H9 (cell line): ENCODE measurements at regions not wholly inside any gene's neighbourhood (a gene's known extent, or its start where the extent isn't known, plus 50 kb on each side); places are given as distances from the start of the nearest gene placed in this dataset.

Experiments used
- DNase-seq: peaks from one replicate; pipeline ENCODE4 v3.0.0-alpha.2; 2017
- H2AFZ ChIP-seq: one replicate; pipeline ENCODE4 v1.6.1; 2013; ENCODE audit warnings: mild to moderate bottlenecking, low read length, control low read depth, moderate library complexity
- H2AK5ac ChIP-seq: 2 replicates; pipeline ENCODE4 v1.6.1; 2013; ENCODE audit warnings: low read length, control low read depth, mixed read lengths; ENCODE audit not compliant: insufficient read length
- H2BK120ac ChIP-seq: one replicate; pipeline ENCODE4 v1.6.1; 2013; ENCODE audit warnings: low read depth, mild to moderate bottlenecking, low read length, control low read depth, inconsistent platforms; ENCODE audit not compliant: poor library complexity, severe bottlenecking
- H2BK12ac ChIP-seq: 2 replicates; pipeline ENCODE4 v1.6.1; 2013; ENCODE audit warnings: low read length, control low read depth, mixed read lengths, low read depth; ENCODE audit not compliant: insufficient read length
- H2BK15ac ChIP-seq: 2 replicates; pipeline ENCODE4 v1.6.1; 2013; ENCODE audit warnings: low read depth, low read length, control low read depth
- H2BK20ac ChIP-seq: one replicate; pipeline ENCODE4 v1.6.1; 2013; ENCODE audit warnings: low read depth, mild to moderate bottlenecking, low read length, control low read depth, inconsistent platforms; ENCODE audit not compliant: poor library complexity, severe bottlenecking
- H2BK5ac ChIP-seq: 2 replicates; pipeline ENCODE4 v1.6.1; 2013; ENCODE audit warnings: low read length, control low read depth, mixed read lengths; ENCODE audit not compliant: insufficient read length
- H3K14ac ChIP-seq: 2 replicates; pipeline ENCODE4 v1.6.1; 2013; ENCODE audit warnings: low read length, control low read depth; ENCODE audit not compliant: insufficient read depth
- H3K18ac ChIP-seq: 2 replicates; pipeline ENCODE4 v1.6.1; 2013; ENCODE audit warnings: low read depth, mild to moderate bottlenecking, mixed read lengths, low read length, control low read depth; ENCODE audit not compliant: insufficient read length
- H3K23ac ChIP-seq: 2 replicates; pipeline ENCODE4 v1.6.1; 2013; ENCODE audit warnings: low read length, control low read depth, mixed read lengths, low read depth; ENCODE audit not compliant: insufficient read length
- H3K23me2 ChIP-seq: 2 replicates; pipeline ENCODE4 v1.6.1; 2013; ENCODE audit warnings: low read depth, mild to moderate bottlenecking, mixed read lengths, low read length, control low read depth; ENCODE audit not compliant: insufficient read length, poor library complexity, severe bottlenecking
- H3K27ac ChIP-seq: 2 replicates; pipeline ENCODE4 v1.5.1; 2013; ENCODE audit warnings: low read length, control low read depth, mixed read lengths, low read depth; ENCODE audit not compliant: insufficient read length
- H3K27me3 ChIP-seq: 2 replicates; pipeline ENCODE4 v1.6.1; 2013; ENCODE audit warnings: low read length, control low read depth, inconsistent platforms; ENCODE audit not compliant: insufficient read depth
- H3K4ac ChIP-seq: 2 replicates; pipeline ENCODE4 v1.6.1; 2013; ENCODE audit warnings: low read depth, mild to moderate bottlenecking, control low read depth, inconsistent platforms, low read length, moderate library complexity
- H3K4me1 ChIP-seq: 2 replicates; pipeline ENCODE4 v1.6.1; 2013; ENCODE audit warnings: low read length, control low read depth, inconsistent platforms; ENCODE audit not compliant: insufficient read depth
- H3K4me2 ChIP-seq: 2 replicates; pipeline ENCODE4 v1.6.1; 2013; ENCODE audit warnings: low read length, control low read depth, mixed read lengths; ENCODE audit not compliant: insufficient read length, insufficient read depth
- H3K56ac ChIP-seq: 2 replicates; pipeline ENCODE4 v1.6.1; 2013; ENCODE audit warnings: low read depth, mild to moderate bottlenecking, mixed read lengths, low read length, control low read depth; ENCODE audit not compliant: insufficient read length
- H3K79me1 ChIP-seq: 2 replicates; pipeline ENCODE4 v1.6.1; 2013; ENCODE audit warnings: low read depth, mild to moderate bottlenecking, moderate library complexity, low read length, control low read depth, inconsistent platforms; ENCODE audit not compliant: insufficient read depth, poor library complexity, severe bottlenecking
- H3K79me2 ChIP-seq: 2 replicates; pipeline ENCODE4 v1.6.1; 2013; ENCODE audit warnings: low read length, control low read depth, inconsistent platforms; ENCODE audit not compliant: insufficient read depth
- H3K9ac ChIP-seq: 2 replicates; pipeline ENCODE4 v1.6.1; 2013; ENCODE audit warnings: low read length, control low read depth, mixed read lengths; ENCODE audit not compliant: insufficient read length; ENCODE audit errors: extremely low read depth
- H3K9me3 ChIP-seq: one replicate; pipeline ENCODE4 v1.6.1; 2013; ENCODE audit warnings: low read depth, low read length, inconsistent platforms; ENCODE audit not compliant: control insufficient read depth
- H3T11ph ChIP-seq: one replicate; pipeline ENCODE4 v1.6.1; 2013; ENCODE audit warnings: mild to moderate bottlenecking, low read length, control low read depth, inconsistent platforms
- H4K20me1 ChIP-seq: one replicate; pipeline ENCODE4 v1.6.1; 2013; ENCODE audit not compliant: control insufficient read depth, insufficient read length, insufficient read depth
- H4K5ac ChIP-seq: 2 replicates; pipeline ENCODE4 v1.6.1; 2013; ENCODE audit warnings: low read depth, mild to moderate bottlenecking, mixed read lengths, low read length, control low read depth; ENCODE audit not compliant: insufficient read length
- H4K8ac ChIP-seq: replicated peaks from 2 replicates; pipeline ENCODE4 v1.6.1; 2013; ENCODE audit warnings: low read length, control low read depth, mixed read lengths, low read depth; ENCODE audit not compliant: insufficient read length
- H4K91ac ChIP-seq: 2 replicates; pipeline ENCODE4 v1.6.1; 2013; ENCODE audit warnings: low read depth, mild to moderate bottlenecking, moderate library complexity, mixed read lengths, low read length, control low read depth; ENCODE audit not compliant: insufficient read length
- H3K27ac Mint-ChIP-seq, 3 experiments: 2 replicates in 2 of 3; 3 replicates in 1 of 3; pipeline ENCODE4 v1.8.0; 2020 to 2021; ENCODE audit warnings: mixed read lengths in 3 of 3, mild to moderate bottlenecking in 1 of 3, moderate library complexity in 1 of 3
- H3K27me3 Mint-ChIP-seq: 2 replicates; pipeline ENCODE4 v1.8.0; 2021; ENCODE audit warnings: low read depth, mild to moderate bottlenecking, moderate library complexity, mixed read lengths
- H3K36me3 Mint-ChIP-seq, 3 experiments: 2 replicates in 2 of 3; 3 replicates in 1 of 3; pipeline ENCODE4 v1.8.0; 2020 to 2021; ENCODE audit warnings: low read depth in 3 of 3, mixed read lengths in 3 of 3; ENCODE audit not compliant: insufficient read depth in 1 of 3
- H3K4me1 Mint-ChIP-seq, 2 experiments: 2 replicates each; pipeline ENCODE4 v1.8.0; 2020; ENCODE audit warnings: mixed read lengths in 2 of 2
- H3K4me3 Mint-ChIP-seq, 2 experiments: 2 replicates in 1 of 2; 3 replicates in 1 of 2; pipeline ENCODE4 v1.8.0; 2020 to 2021; ENCODE audit warnings: mild to moderate bottlenecking in 2 of 2, mixed read lengths in 2 of 2, moderate library complexity in 1 of 2
- H3K9me3 Mint-ChIP-seq, 2 experiments: 2 replicates in 1 of 2; 3 replicates in 1 of 2; pipeline ENCODE4 v1.8.0; 2020; ENCODE audit warnings: mild to moderate bottlenecking in 2 of 2, mixed read lengths in 2 of 2, moderate library complexity in 1 of 2
- CTCF ChIP-seq: fragments of 200-600 bp; sonication (generic); conservative IDR thresholded peaks from 3 replicates; pipeline ENCODE4 v1.8.0; 2021; ENCODE audit warnings: antibody characterized with exemption, mild to moderate bottlenecking
- WGBS: extraction: QIAGEN DNeasy Blood & Tissue Kit; methylation state at CpG from one replicate; pipeline ENCODE4 v1.1.7; 2013; ENCODE audit warnings: missing lambda C conversion rate, low lambda C conversion rate, mixed read lengths; ENCODE audit not compliant: insufficient read length; ENCODE audit errors: extremely low coverage; 5-methylcytosine and 5-hydroxymethylcytosine counted together

GRCh38 chrX:114166601-114167000, 417.3 kb upstream of the HTR2C start:
- Mint-ChIP-seq H3K9me3 (peaks cover 28 to 31% of the 10 kb centered on the region in 2 experiments), H3K36me3 (peaks cover 25 to 28% (median 25%) of the 10 kb centered on the region in 3 experiments), H3K27ac (no peak overlapping the region), H3K4me3 (no peak overlapping the region), H3K27me3 (no peaks in the 10 kb centered on the region), H3K4me1 (peaks cover 4 to 6% of the 10 kb centered on the region in 2 experiments; a peak in 2 of 4 replicates)
- H3K27me3 ChIP-seq = no peaks in the 10 kb centered on the region
- no peaks in the 10 kb centered on the region for H3K79me2 ChIP-seq
- no peak overlapping the region for H3K14ac ChIP-seq
- H3K18ac ChIP-seq = no peak overlapping the region
- no peak overlapping the region for H2BK5ac ChIP-seq
- H3K9ac ChIP-seq = no peak overlapping the region
- no peaks in the 10 kb centered on the region for H4K20me1 ChIP-seq
- H2BK120ac ChIP-seq = no peak overlapping the region
- H3K56ac ChIP-seq = no peak overlapping the region
- H3K79me1 ChIP-seq = no peaks in the 10 kb centered on the region
- no peak overlapping the region for H3K27ac ChIP-seq
- no peak overlapping the region for H2AK5ac ChIP-seq
- DNase-seq = no peak
- no peak overlapping the region for H2BK12ac ChIP-seq
- H4K8ac ChIP-seq = no peak overlapping the region
- no peak overlapping the region for H2BK20ac ChIP-seq
- no peaks in the 10 kb centered on the region for H3K9me3 ChIP-seq
- no peak overlapping the region for H3K4me2 ChIP-seq
- no peaks in the 10 kb centered on the region for H3K23me2 ChIP-seq
- no peak overlapping the region for H3K4ac ChIP-seq
- H2BK15ac ChIP-seq = no peak overlapping the region
- no peak overlapping the region for H2AFZ ChIP-seq
- H3K23ac ChIP-seq = no peak overlapping the region
- no peaks in the 10 kb centered on the region for H3K4me1 ChIP-seq
- no peak overlapping the region for H3T11ph ChIP-seq
- H4K91ac ChIP-seq = no peak overlapping the region
- TF ChIP-seq CTCF = no peak
- WGBS = no CpG with 5 or more reads among the region's 1 CpG
- H4K5ac ChIP-seq = no peak overlapping the region
